ENCODE measurements at regions not wholly inside any gene's neighbourhood (a gene's known extent, or its start where the extent isn't known, plus 50 kb on each side); places are given as distances from the start of the nearest gene placed in this dataset.

- no peak for TF ChIP-seq POLR2A (IDR thresholded peaks at IDR 0.05; ENCODE audit: low read depth, low read length)
- TF ChIP-seq POLR2AphosphoS5 (IDR thresholded peaks at IDR 0.05; ENCODE audit: low read depth, low read length), result no peak
Measured at GRCh38 chr6:16914184-16914583, 152.9 kb upstream of the ATXN1 start.
